Activated CD4-positive, alpha-beta T cell treated with anti-CD3 and anti-CD28 coated beads, Interleukin-2, amount 50 U/mL, for 1 hour (primary cell): ENCODE measurements at regions not wholly inside any gene's neighbourhood (a gene's known extent, or its start where the extent isn't known, plus 50 kb on each side); places are given as distances from the start of the nearest gene placed in this dataset.
"Not testable (repeated sequence)": the region's sequence is repeated elsewhere in the genome, so short reads cannot be mapped to it uniquely, and the experiment has no call there.

Experiments used
- DNase-seq: peaks from one replicate; pipeline ENCODE4 v3.0.0-alpha.2; 2020

DNA sequence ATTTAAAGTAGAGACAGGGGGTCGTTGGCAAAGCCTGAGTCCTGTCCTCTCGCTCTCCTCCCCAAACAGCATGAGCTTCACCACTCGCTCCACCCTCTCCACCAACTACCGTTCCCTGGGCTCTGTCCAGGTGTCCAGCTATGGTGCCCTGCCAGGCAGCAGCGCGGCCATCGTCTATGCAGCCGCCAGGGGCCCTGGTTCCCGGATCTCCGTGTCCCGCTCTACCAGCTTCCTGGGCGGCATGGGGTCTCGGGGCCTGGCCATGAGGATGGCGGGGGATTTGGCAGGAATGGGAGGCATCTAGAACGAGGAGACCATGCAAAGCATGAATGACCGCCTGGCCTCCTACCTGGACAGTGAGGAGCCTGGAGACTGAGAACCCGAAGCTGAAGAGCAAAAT lies 1117.2 kb upstream of the MIR17HG start:
- DNase-seq = no peak

DNA sequence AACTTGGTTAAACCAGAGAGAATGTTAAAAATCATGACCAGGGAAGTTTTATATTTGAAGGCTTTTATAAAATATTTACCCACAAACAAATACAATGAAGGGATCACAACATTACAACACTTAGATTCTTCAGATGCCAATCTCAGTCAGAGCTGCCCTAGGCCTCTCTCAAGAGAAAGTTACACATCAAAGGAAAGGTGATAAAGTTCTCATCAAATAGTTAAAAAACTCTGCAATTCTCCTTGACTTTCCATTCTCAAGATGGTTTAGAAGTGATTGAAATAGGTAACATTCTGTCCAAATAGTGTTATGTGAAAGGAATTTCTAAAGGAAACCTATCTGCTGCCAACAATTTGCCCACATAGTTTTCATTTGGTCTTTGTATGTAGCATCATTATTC lies 1115.2 kb upstream of the MIR17HG start:
- DNase-seq = no peak

DNA sequence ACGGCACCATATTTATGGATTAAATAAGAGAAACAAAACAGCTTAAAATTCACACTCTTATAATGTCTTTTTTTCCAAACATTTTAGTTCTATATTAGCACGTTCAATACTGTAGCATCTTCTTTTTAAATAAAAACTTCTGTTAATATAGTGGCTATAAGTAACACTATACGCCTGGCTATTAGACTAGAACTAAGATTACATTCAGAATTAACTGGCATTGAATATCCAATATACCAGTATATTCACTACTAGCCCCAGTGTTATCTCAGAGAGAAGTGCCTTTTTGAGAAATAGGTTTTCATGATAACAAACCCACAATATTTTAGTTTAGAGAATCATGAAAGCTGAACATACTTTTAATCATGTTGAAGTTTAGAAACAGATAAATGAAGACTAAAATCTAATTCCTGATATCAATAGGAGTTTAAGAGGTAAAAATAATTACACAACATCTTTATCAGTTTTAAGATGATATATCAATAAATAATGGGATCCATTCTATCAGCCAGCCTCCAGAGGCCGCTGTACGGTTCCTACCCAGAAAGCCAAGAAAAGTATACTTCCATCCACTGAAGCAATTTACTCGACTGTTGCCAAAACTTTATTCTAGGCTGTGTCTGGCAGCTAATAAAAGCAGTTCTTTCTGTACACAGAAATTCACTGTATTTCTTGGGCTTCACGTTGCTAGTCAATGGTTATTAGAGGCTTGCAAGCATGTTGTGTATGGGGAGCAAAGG lies 1113.4 kb upstream of the MIR17HG start:
- DNase-seq = no peak

DNA sequence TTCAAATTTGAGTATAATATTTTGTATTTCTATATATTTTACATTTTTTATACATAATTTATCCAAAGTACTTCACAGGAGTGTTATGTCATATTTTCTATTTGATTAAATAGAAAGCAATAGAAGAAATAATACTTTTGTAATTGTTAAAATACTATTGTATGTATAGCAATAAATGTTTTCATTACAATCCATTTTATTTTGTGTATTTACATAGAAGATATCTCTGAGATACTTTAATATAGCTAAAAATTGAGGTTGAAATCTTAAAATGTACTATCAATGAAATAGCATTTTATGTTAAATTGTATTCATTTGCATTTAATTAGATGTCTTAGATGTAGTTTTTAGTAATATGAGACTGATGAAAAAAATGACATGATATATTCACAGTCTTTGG lies 1109.6 kb upstream of the MIR17HG start:
- DNase-seq = no peak

DNA sequence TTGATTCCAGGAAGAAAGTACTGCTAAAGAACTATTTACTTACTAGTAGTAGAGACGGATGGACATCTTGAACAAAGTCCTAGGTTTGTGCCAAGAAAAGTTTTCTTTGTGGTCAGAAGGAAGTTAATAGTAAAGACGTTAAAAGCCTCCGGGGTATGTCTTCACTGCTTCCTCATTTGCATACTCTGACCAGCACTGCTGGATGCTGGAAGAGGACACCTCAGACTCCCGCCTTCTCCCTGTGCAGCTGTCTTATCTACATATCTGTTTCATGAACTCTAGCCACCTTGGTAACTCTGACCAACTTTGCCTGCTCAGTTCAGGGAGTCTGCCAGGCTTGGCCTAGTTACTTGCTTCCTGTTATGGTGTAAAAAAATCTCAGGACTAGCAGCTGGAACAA lies 1109.1 kb upstream of the MIR17HG start:
- no peak for DNase-seq

DNA sequence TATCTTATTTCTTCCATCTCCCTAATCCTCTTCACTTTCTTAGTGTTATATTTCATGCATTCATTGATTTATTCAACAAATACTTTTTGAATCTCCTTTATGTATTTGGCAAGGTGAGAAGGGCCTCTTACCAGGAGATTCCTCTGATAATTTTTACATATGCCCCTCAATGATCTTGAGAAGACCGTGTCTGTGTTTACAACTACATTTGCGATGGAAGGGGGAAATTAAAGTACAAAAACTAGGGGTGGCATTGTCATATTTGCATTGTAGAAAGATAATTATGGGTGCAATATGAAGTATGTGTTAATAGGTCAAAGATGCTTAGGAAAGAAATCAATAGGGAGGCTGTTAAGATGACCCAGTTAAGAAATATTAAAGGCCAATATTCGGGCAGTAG lies 1108.4 kb upstream of the MIR17HG start:
- DNase-seq = no peak

DNA sequence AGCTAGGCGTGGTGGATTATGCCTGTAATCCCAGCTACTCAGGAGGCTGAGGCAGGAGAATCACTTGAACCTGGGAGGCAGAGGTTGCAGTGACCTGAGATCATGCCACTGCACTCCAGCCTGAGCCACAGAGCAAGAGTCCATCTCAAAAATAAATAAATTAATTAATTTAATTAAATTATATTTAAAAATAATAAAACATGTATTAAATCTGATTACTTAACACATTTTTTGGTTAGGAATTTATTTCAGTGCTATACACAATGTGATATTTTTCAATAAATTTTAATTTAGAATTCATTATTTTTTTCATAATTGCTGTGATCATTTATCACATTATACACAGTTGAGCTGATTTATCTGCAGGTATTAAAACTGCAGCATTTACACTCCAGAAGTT lies 1101.5 kb upstream of the MIR17HG start:
- DNase-seq = no peak

DNA sequence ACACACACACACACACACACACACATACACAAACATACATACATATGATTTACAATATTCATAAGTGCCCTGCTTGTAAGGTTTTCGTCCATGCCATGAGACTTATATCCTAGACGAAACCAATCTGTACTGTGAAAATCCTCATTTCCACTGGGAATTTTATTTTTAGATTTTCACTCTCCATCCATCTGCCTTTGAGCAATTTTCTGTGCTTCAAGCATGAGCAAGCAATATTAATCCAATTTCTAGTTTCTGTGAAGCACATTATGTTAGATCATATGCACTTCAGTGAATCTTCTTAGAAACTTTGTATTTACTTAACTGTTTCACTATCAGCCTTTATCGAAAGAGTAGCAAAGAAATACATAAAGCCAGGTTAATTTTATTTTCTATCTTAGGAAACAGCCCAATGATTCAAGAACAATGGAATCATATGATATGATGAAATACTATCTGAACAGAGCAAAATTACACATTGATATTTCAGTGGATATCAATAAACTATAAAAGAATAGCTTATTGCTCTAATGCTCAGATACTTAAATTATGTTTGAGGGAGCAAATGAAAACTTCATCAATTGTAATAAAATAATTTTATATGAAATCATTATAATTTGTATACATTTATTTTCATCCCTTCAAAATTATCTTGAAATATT lies 1100.7 kb upstream of the MIR17HG start:
- DNase-seq = no peak

DNA sequence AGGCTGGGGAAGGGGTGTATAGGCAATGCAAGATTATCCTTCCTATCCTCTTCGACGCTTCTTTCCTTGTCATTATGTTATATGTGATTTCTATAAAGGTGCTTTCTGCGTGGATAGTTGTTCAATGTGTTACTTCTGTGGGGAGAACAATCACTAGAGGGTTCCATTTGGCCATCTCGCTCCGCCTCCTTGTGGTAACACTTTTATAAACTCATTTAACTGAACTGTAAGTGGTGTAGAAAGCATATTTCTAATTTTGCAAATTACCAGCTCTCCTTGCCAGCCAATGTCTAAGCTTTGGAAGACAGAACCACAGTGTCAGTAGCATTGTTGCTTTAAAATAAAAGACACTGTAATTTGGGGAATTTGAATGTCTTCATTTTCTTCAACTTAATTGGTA lies 1093.7 kb upstream of the MIR17HG start:
- DNase-seq = no peak

DNA sequence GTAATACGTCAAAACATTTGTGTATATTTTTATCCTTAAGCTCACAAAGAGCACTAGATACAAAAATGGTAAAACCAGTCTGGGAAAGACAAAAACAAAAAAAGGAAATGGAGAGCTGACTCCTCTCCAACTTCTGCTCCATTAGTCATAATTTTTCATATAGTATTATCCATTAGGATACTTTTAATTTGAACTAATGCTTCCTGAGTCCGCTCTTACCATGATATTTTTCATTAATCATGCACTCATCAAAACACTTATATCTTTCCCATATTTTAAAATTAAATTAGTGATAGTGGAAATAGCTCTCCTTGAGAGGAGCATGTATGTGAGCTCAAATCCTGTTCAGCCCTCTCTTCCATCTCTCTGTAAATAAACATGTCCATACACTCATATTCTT lies 1093.0 kb upstream of the MIR17HG start:
- DNase-seq = no peak

DNA sequence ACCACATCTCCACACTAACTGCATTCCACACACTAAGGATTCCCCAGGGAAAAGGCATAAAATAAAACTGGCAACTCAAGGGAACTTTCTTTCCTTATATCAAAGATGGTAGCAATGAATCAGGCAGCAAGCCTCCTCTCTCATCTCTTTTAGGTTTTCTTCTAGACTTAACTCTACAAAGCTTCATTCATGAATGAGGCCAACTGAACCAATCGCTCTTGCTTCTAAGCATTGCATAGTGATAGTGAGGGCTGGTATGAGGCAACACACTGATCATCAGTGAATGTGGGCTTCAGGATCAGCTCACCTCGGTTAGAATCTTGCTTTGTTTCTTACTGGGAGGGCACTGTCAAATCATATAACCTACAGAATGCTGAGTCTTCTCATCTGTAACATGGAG lies 1090.7 kb upstream of the MIR17HG start:
- no peak for DNase-seq

DNA sequence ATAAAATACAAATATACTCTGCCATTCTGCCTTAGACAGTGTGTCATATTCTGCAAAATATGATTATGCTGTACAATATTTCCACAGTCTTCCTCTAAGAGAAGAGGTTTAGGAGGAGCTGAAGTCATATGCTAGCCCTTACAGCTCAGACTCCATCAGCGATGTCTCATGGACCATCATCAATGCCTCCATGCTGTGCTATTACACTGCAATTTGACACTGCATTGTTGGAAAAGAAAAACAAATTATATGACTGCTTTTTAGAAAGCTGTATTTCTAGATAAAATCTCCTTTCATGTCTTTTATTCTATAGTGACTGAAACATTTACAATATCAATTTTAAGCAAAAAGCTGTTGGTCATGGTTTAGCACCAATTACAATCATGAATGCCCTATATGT lies 1089.4 kb upstream of the MIR17HG start:
- no peak for DNase-seq

DNA sequence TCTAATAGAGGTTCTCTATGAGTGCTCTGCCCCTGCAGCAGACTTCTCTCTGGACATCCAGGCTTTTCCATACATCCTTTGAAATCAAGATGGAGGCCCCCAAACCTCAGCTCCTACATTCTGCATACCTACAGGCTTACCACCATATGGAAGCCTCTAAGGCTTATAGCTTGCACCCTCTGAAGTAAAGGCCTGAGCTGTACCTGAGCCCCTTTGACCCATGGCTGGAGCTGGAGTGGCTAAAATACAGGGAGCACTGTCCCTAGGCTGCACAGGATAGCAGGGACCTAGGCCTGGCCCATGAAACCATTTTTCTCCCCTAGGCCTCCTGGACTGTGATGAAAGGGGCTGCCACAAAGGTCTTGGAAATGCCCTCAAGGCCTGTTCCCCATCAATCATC lies 1086.1 kb upstream of the MIR17HG start:
- DNase-seq = no peak

DNA sequence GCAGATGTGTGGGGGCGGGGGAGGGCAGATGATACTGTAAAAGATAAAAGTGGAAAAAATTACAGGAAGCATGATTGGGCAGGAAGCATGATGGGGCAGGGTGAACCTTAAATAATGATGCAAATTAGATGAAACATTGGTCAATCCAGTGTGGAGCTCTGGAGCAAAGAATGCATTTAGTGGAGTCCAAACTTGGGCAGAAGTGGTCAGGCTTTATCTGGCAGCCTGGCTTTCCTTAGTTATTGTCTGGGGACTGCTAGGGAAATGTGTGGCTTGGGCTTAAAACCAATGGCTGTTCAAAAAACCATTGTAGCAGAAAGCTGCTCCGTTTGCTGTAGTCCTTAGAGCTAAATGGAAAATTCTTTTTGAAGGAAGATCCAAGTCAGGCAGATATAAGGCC lies 1077.3 kb upstream of the MIR17HG start:
- no peak for DNase-seq

DNA sequence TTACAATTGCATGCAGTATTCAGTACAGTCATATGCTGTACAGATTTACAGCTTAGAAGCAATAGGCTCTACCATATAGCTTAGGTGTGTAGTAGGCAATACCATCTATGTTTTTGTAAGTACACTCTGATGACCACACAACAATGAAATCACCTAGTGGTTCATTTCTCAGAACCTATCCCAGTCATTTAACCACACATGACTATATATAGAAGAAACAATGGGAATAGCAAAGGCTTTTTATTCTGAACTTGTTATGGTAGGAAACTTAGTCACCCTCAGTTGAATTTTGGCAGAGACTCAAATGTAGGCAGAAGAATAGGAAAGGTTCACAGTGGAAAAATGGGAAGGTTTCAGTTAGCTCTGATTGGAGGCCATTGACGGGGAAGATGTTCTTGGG lies 1075.1 kb upstream of the MIR17HG start:
- no peak for DNase-seq

DNA sequence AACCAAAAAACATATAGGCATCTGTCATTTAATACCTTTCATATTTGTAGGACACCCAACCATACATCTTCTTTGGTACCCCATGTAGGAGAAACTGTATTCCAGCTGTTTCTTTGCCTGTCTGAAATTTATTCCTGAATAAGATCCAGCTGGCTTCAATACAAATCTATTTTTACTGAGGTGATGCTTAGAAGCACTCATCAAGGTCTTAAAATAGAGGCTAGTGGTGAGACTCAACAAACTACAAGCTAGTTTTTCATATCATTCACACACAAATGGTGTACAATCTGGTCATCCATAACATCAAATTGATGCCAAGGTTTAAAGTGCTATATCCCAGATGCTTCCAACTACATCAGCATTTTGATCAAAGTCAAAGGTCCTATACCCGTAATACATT lies 1071.3 kb upstream of the MIR17HG start:
- no peak for DNase-seq

DNA sequence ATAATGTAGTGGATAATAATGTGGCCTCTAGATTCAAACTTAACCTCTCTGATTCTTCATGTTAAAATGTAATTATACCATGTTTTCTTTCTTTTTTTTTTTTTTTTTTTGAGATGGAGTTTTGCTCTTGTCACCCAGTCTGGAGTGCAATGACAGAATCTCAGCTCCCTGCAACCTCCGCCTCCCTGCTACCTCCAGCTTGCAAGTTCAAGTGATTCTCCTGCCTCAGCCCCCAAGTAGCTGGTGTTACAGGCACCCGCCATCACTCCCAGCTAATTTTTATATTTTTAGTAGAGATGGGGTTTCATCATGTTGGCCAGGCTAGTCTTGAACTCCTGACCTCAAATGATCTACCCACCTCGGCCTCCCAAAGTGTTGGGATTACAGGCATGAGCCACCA lies 1069.3 kb upstream of the MIR17HG start:
- DNase-seq = not testable (repeated sequence)

DNA sequence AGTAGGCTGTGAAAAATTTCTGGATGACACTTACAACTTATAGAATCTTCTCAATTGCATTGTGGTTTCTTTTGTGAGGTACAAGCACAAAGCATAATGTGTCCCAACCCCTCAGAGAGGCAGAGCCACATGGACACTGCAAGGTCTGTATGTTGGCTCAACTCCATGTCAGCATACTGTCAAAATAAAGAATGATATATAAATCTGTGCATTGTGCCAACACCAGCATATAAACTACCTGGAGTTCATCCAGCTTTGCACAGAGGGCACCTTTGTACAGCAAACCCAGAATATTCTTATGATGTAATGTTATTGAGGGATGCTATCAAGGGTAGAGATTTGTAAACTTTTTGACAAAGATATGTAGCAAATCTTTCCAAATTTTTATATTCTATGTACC lies 1065.8 kb upstream of the MIR17HG start:
- no peak for DNase-seq

DNA sequence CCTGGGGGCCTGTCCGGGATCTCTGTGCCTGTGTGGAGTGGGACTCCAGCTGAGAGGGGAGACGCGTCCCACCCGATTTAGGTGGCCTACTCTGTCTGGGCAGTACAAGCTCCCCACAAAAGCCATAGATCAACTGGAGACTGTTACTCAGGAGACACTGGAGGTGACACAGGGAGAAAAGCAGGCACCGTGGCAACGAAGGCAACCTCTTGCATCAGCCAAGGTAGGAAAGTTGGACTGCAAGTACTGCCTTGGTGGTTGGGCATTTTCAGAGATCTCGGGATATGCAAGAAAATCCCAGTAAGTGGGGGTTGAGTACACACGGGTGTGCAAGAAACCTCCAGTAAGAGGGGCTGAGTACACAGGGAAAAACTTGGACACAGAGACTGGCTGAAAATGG lies 1060.0 kb upstream of the MIR17HG start:
- DNase-seq = no peak

DNA sequence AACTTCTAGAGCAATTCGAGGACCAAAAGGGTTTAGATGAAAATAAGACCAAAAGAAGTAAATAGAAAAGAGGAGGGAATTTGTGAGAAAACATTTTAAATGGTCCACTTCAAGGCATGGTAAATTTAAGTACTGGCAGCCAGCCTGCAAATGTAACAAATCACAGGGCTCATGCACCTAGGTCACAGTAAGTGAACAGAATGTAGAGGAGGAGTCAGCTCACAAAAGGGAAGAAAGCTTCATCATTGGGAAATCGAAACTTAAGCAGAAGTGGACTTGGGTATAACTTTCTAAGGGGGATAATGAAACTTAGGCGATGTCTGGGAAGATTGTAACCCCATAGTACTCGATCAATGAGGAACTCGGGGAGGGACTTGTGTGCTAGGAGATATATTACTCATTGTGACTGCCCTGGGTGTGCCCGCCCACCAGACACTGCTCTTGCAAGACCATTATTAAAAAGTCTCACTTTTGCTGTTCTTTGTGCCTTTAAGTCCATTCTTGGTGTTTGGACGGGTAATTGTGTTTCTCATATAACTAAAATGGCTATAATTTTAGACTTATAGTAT lies 1053.6 kb upstream of the MIR17HG start:
- DNase-seq = no peak

DNA sequence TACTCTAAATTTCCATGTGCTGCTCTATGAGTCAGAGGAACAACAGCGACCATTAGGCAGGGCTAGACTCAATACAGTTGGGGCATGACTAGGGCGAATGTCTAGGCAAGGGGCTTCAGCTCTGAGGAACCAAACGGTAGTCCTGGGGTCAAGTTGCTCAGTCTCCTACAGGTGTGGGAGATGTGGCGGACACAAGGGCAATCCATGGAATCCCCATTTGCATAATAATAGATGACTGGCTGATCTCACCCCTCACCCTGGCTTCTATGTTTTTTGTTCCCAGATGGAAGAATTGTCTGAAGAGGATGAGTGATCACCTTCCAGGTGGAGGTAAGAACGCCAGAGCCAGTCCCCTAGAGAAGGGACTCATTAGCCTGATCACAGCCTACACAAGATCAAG lies 1048.2 kb upstream of the MIR17HG start:
- DNase-seq = no peak

DNA sequence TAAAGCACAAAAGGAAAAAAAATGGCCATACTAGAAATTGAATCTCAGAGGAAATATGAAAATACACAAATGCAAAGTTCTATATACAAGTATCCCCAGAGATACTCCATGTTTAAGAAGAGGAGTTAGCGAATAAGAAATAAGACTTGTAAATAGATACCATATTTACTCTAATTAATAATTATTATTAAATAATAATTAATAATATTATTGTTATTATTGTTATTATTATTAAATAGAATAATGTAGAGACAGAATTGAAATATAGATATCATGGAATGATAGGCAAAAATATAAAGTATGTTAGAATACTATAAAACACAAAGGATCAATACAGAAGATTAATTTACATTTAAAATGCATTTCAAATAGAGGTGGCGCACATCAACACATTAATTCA lies 1047.5 kb upstream of the MIR17HG start:
- DNase-seq = no peak

DNA sequence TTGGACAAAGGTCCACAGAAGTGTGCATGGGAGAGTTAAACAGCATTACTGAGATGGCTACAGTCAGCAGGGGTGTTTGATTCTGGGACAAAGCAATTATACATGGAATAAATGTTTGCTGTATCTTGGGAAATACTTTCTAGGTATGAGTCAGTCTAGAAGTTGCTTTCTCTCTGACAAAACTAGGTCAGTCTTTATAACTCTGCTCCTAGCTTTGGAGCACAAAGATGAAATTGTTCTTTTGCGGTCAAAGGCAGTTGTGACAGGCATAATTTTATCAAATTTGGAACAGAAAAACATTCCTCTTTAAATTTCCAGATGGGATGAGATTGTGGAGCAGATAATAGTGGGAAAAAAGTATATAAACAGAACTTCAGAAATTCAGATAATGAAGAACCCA lies 1045.4 kb upstream of the MIR17HG start:
- DNase-seq = no peak

DNA sequence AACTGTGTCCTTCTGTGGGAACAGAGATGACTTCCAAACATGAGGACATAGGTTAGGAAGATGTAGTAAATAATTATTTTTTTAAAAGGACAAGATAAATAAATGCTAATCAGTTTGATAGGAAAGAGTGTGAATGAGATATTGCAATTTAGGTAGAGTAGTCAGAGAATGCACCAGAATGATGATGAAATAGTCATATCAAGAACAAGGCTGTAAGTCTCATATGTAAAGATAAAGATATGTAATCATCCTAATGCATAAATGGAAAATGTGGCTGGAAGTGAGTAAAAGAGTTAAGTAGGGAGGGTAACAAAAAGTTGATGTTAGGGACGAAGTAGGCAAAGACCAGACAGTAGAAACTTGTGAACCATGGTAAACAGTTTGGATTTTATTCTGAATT lies 1041.7 kb upstream of the MIR17HG start:
- no peak for DNase-seq

DNA sequence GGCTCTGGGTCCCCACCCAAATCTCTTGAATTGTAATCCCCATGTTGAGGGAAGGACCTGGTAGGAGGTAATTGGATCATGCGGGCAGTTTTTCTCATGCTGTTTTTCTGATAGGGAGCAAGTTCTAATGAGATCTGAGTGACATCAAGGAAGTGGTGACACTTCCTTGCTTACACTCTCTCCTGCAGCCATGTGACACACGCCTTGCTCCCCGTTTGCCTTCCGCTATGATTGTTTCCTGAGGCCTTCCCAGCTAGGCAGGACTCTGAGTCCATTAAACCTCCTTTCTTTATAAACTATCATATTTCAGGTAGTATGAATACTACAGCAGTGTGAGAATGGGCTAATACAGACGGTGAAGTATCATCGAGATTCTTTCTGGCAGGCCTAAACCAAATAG lies 1040.4 kb upstream of the MIR17HG start:
- DNase-seq = no peak
